ENCODE measurements at regions not wholly inside any gene's neighbourhood (a gene's known extent, or its start where the extent isn't known, plus 50 kb on each side); places are given as distances from the start of the nearest gene placed in this dataset.

DNA sequence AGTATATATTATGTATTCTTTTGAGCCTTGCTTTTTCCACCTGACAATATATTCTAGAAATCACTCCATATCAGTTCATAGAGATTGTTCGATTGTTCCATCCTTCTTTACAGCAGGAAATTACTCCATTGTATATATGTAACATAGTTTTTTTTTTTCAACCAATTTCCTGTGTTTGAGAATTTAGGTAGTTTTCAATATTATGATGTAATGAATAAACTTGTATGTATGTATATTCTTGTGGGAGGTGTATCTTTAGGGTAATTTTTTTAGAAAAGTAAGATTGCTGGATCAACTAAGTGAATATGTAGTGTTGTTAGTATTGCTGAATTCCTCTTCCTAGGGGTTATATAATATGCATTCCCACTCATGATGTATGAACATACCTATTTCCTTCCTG is 165.9 kb upstream of the PITX1 start:
- DNase-seq = no peak

DNA sequence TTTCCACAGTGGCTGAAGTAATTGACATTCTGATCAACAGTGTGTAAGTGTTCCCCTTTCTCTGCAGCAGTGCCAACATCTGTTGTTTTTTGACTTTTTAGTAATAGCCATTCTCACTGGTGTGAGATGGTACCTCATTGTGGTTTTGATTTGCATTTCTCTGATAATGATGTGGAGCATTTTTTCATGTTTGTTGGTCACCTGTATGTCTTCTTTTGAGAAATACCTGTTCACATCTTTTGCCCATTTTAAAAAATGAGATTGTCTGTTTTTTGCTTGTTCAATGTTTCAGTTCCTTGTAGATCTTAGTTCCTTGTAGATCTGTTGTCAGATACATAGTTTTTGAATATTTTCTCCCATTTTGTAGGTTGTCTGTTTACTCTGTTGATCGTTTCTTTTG is 162.5 kb upstream of the PITX1 start:
- DNase-seq = no peak

GRCh38 chr5:135195270-135195608 is 161.2 kb upstream of the PITX1 start:
- DNase-seq = no peak

DNA sequence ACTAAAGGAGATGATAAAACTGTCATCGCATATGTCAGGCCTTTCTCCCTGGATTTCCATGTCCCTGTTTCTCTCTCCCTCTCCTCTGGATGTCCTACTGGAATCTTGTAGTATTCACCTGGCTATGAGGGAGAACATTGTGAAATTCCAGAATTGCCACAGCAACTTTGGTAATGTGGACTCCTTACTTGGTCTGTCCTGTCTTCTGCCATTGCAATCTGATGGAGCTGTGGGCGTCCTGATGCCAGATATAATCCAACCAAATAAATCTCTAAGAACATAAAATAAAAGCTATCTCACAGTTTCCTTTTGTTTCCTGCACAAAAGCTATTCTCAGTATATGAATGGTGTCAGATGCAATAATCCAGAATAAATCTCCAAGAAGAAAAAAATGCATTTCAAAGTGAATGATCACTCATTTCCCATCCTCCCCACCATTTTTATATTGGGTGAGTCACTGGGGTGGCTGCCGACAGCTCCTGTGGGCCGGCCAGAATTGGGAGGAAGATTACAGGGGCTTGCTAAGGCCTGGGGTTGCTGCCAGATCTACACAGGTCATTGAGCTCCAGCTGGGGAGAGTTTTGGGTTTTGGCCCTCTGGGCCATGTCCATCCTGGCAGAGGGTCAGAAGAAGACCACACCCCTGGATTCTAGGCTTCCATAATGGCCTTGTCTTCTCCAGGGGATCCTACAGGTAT is 160.7 kb upstream of the PITX1 start:
- DNase-seq = no peak

DNA sequence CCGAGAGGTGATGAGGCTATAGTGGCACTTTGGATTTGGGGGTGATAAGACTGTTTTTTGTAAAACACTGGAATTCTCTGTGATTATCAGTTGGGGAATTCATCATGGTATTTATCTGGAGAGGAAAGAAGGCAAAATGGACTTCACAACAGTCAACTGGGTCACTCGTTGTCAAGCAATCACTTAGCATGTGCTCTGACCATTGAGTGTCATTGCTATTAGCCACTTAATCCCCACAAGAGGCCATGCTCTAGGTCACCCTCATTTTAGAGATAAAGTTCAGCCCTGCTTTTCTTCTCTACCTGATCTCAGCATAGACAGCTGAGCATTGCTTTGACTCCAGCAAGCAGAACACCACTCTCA is 160.1 kb upstream of the PITX1 start:
- DNase-seq = no peak

GRCh38 chr5:135193213-135194125 is 159.4 kb upstream of the PITX1 start:
- DNase-seq = no peak

GRCh38 chr5:135192351-135192750 is 158.3 kb upstream of the PITX1 start:
- DNase-seq = no peak

GRCh38 chr5:135191084-135191826 is 157.2 kb upstream of the PITX1 start:
- peak; percentile 34 for DNase-seq

DNA sequence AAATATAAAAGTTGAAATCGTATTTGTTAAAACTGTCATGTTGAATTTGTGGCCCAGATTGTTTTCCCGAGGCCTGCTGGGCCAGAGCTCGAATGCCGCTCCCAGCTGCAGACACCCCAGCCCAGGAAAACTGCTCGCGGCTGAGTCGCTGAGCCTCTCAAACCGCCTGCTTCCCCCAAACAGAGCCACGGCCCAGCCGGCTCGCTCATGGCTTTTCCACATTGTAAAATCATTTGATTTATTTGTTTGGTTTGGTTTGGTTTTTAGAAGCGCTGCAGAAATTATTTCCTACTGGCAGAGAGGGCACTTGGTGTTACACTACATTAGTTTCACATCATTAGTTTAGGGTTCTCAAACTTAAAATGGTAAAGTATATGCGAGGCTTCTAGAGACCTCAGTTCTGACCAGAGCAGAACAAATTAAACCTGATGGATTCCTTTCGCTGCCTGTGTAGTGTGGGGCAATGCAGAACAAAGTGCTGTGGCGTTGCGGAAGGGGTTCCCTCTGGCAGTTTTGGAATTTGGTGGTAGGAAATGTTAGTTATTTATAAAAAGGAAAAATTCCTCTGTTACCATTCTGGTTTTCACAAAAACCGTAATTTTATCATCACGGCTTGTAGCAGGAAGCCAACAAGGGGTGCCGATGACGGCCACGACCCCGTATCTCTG is 156.5 kb upstream of the PITX1 start:
- no peak for DNase-seq

- DNase-seq = no peak
Measured at GRCh38 chr5:135189024-135189423, 155.0 kb upstream of the PITX1 start.

DNA sequence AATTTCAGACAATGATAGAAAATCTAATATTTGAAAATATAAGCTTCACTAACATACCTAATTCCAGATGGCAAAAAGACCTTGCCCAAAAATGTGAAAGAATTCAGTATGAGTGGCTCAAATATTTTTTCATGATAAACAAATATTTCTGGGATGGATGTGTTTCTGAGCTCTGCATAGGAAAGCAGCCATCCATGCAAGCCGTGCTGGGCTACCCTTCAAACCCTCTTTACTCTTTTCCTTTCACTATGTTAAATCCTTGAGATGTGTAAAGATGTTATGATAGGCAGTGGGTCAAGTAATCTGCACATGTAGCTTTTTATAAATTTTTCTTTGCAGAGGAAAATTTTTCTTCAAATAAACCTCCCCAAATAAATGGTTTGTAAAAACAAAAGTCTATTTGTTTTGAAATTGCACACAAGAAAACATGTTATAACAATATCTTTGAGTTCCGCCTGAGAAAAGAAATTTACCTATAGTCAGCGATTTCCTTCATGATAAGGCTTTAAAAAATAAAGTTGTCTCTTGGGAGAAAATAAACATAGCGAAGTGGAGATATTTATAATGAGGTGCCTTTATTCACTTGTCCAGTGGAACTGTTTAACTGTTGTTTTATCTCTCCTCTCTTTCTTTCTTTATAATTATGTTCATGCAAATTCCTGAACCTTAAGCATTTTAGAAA is 154.3 kb upstream of the PITX1 start:
- DNase-seq = no peak

DNA sequence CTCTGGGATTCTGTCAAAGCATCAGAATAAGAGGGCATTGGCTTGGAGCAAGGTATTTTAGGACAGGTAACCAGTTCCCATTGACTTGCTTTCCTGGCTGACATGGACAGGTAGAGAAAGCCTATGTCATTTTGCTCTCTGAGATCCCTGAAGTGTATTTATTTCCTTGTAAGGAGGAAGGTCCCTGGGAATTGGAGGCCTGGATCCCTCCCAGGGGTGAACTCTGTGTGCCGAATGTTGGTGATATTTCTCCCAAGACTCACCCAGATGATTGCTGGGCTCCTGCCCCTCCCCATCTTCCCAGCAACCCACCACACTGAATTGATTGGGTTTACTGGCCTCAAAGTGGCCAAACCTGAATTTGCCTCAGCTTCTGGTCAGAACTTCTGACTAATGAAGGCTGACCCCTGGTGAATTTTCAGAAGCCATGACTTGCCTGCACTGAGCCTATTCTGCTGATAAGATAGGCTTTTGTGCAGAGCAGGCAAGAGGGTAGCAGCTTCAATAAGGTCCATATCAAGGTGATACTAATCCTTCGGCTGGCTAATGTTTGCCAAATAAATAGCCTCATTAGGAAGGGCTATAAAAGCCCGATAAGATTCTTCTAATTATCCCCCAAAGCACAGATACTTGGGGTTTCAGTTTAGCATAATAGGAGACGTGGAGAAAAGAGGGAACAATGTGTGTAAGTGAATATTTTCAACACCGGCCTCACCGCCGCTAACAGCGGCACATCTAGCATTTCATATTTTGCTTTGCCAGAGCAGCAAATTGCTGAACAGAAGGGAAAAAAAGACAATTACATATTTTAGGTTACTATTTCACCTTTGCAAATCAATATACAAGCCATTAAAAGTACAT is 152.9 kb upstream of the PITX1 start:
- no peak for DNase-seq

DNA sequence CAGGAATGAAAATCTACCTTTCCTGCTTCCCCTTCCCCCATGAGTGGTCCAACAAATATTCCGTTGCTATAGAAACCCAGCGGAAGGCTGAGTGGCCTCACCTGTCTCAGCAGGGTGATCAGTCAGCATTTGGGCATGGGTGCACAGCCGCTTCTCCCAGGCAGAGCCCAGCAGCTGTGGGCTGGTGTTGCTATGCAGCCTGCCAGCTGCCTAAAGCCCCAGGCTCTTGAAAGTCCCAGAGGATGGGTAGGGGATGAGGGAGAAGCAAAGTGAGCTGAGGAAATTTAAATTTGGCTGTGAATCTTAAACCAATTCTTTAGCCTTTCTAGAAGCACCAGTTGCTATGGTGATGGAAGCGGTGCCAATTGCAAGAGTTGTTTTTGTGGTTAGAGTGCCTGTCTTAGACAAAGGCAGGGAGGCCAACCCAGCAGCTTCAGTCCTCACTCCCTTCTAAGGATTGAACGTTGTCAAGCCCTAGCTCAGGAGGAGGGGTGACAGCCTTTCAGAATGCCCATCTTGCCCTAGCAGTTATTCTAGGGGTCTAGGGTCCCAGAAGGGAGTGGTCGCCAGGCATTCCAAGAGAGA is 151.5 kb upstream of the PITX1 start:
- no peak for DNase-seq

DNA sequence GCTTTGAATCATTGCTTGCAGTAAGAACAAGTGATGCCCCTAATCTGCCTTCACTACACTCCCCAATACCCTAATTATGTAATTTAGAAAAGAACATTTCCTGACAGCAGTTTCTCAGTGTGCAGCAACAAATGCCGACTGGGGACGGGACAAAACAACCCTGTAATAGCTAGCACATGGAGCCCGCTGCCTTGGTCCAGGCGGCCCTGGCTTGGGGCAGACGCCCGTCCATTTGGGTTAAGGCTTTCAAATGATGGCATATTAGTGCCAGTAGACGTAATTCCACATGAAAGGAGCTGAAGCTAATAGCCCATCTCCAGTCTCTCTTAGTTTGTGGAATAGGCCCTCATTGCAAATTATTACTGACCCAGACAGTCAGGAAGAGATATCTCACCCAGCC is 150.6 kb upstream of the PITX1 start:
- no peak for DNase-seq

DNA sequence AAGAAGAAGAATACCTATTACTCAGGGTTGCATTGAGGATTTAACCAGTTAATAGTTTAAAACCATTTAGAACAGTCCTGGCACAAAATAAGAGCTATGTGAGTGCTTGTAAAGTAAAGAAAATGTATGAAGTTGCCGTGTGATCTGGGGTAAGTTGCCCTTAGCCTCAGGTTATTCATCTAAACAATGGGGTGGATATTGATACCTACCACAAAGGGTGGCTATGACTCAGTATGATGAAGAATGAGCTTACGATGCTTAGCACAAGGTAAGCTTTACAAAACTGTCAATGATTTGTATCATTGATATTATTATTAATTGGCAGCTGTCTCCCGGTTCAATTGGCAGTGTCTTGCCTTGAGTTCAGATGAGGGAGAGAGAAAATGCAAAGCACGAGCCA is 149.4 kb upstream of the PITX1 start:
- DNase-seq = no peak

- no peak for DNase-seq
Measured at GRCh38 chr5:135182675-135183074, 148.6 kb upstream of the PITX1 start.

GRCh38 chr5:135181653-135182052 is 147.6 kb upstream of the PITX1 start:
- DNase-seq = no peak

DNA sequence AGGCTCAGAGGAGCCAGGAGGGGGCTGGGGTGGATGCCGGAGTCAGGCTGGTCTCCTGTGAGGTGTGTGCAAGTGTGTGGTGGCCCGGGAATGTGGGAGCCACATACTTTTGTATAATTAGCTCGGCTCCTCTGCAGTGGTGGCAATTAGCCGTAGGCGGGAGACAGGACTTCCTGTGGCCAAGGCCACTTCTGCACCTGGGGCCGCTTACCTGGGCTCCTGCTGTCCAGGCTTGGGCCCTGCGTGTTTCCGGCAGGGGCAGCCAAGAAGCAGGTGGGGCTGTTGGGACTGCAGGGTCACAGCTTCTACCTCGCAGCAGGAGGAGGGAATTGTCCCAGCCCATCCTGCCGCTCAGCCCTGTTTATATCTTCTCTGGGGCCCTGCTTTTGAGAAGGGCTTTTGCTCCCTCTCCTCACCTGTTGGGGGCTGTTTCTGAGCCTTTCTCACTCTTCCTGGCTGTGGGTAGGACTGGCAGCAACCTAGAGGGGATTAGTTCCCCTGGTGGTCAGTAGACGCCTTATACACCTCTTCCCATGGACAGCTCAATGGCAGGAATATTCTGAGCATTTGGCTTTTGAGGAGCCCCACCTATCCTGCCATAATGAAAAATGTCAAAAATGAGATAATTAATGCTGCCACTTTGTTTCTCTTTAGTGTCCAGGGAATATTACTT is 145.4 kb upstream of the PITX1 start:
- DNase-seq = no peak

DNA sequence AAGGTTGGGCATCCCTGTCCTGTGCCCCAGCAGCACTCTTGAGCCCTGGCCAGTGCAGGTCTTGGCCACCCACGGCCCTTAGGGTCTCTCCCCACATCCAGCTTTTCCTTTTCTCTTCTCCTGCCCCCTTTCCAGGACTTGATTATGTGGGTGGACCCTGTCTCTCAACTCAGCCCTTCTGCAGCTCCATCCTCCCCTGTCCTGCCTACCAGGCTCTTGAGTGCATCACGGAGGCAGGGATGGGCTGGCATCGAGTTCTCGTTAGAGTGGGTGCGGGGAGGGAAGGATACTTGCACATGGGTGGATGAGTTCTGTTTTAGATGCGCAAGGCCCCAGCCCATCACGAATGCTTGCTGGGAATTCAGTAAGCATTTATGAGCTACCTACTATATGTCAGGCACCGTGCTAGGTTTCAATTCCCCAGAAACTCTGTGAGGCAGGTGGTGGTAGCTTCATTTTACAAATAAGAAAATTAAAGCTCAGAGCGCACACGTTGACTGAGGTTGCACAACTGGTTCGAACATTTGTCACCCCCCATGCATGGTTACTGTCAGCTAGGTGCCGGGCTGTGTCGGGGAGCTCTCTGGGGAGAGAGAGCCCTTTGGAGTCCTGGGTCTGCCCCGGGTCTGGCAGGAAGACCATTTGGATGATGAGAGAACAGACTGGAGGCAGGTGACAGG is 144.6 kb upstream of the PITX1 start:
- no peak for DNase-seq

- DNase-seq = no peak
Measured at GRCh38 chr5:135177591-135177990, 143.6 kb upstream of the PITX1 start.

Data from NCI-H1694 (cell line).